ENCODE measurements at regions not wholly inside any gene's neighbourhood (a gene's known extent, or its start where the extent isn't known, plus 50 kb on each side); places are given as distances from the start of the nearest gene placed in this dataset.

GRCh38 chr11:38182126-38182866 lies 1584.3 kb upstream of the RAG2 start:
- H3K27ac ChIP-seq (ENCODE audit: control insufficient read depth, insufficient read depth): no peak overlapping the region
- in situ Hi-C loops (cut with MboI): no loop called here
- intact Hi-C loops (cut with micrococcal nuclease; ENCODE audit: unreplicated experiment): no loop called here
- CTCF ChIA-PET: no interaction called here
- no peak overlapping the region for H2AFZ ChIP-seq (ENCODE audit: control insufficient read depth, low read depth, low read length)
- TF ChIP-seq RCOR1 (conservative IDR thresholded peaks at IDR 0.05; ENCODE audit: low read depth, low read length) (no peak), E2F4 (IDR thresholded peaks at IDR 0.05; ENCODE audit: low read depth, low read length) (no peak), CHD1 (IDR thresholded peaks at IDR 0.05; ENCODE audit: low read depth, low read length) (no peak), STAT1 (conservative IDR thresholded peaks at IDR 0.05) (no peak), ZNF24 (IDR thresholded peaks at IDR 0.05) (no peak), E2F8 (IDR thresholded peaks at IDR 0.05; ENCODE audit: low read depth, partially characterized antibody) (no peak), IKZF1 (conservative IDR thresholded peaks at IDR 0.05) (no peak), MYB (IDR thresholded peaks at IDR 0.05; ENCODE audit: borderline replicate concordance, low read depth, low read length) (no peak), ZNF207 (IDR thresholded peaks at IDR 0.05; ENCODE audit: borderline replicate concordance) (no peak), PRDM15 (CRISPR knock-in tag; IDR thresholded peaks at IDR 0.05) (no peak), NRF1 (conservative IDR thresholded peaks at IDR 0.05; ENCODE audit: low read depth, low read length) (no peak), SREBF1 (IDR thresholded peaks at IDR 0.05; ENCODE audit: low read length) (no peak)
- POLR2A ChIA-PET: no interaction called here
- no TSS peak for BruUV-seq (replicated peaks)
- H3K4me2 ChIP-seq (ENCODE audit: control insufficient read depth, insufficient read depth): no peak overlapping the region
- no peaks in the 10 kb centered on the region for H3K27me3 ChIP-seq (replicated peaks in 1 of 2; ENCODE audit: control insufficient read depth in 2 of 2, insufficient read depth in 2 of 2, low read length in 1 of 2)
- no peaks in the 10 kb centered on the region for H3K9me3 ChIP-seq (replicated peaks; ENCODE audit: control insufficient read depth, insufficient read depth, low read length)
- 0% methylated on average over 1 of the region's 1 CpG for whole genome bisulfite sequencing (ENCODE audit: insufficient coverage, insufficient replicate concordance, low lambda C conversion rate, missing lambda C conversion rate)
- no peak overlapping the region for H3K4me3 ChIP-seq
- RAD21 ChIA-PET (ENCODE audit: unreplicated experiment): no interaction called here
- DNase-seq (ENCODE audit: low read depth, low spot score) (no peak), FAIRE-seq (no peak), ATAC-seq (no peak)
- H4K20me1 ChIP-seq (ENCODE audit: control insufficient read depth, insufficient read depth): no peaks in the 10 kb centered on the region
- no peaks in the 10 kb centered on the region for H3K79me2 ChIP-seq (ENCODE audit: control insufficient read depth, insufficient read depth, low read length)
- H3K36me3 ChIP-seq (ENCODE audit: control insufficient read depth in 2 of 2, insufficient read depth in 2 of 2, low read length in 1 of 2): no peaks in the 10 kb centered on the region
- no peaks in the 10 kb centered on the region for H3K4me1 ChIP-seq (ENCODE audit: control insufficient read depth, insufficient read depth, low read length)
- no peak overlapping the region for H3K9ac ChIP-seq (ENCODE audit: control insufficient read depth, insufficient read depth, low read length)
- SMC1A ChIA-PET (ENCODE audit: uncharacterized antibody, unreplicated experiment): no interaction called here

Data from GM12878 (cell line).